T-helper 1 cell treated with Interleukin-12 subunit alpha and Interleukin-12 subunit beta and Interleukin-4 antibody, amounts not matched to agents 30 μg/mL and 1 μg/mL, for 36 hours (primary cell): ENCODE measurements at regions not wholly inside any gene's neighbourhood (a gene's known extent, or its start where the extent isn't known, plus 50 kb on each side); places are given as distances from the start of the nearest gene placed in this dataset.

ENCODE experiments used
- H3K27ac Mint-ChIP-seq: one replicate; pipeline ENCODE4 v1.8.0; 2021; ENCODE audit warnings: mild to moderate bottlenecking, mixed read lengths
- H3K27me3 Mint-ChIP-seq: one replicate; pipeline ENCODE4 v1.8.0; 2021; ENCODE audit warnings: low read depth, mixed read lengths
- H3K36me3 Mint-ChIP-seq: one replicate; pipeline ENCODE4 v1.8.0; 2021; ENCODE audit warnings: low read depth, mixed read lengths
- H3K4me1 Mint-ChIP-seq: one replicate; pipeline ENCODE4 v1.8.0; 2021; ENCODE audit warnings: low read depth, mixed read lengths
- H3K4me3 Mint-ChIP-seq: one replicate; pipeline ENCODE4 v1.8.0; 2021; ENCODE audit warnings: mild to moderate bottlenecking, moderate library complexity, mixed read lengths
- H3K9me3 Mint-ChIP-seq: one replicate; pipeline ENCODE4 v1.8.0; 2021; ENCODE audit warnings: mixed read lengths

DNA sequence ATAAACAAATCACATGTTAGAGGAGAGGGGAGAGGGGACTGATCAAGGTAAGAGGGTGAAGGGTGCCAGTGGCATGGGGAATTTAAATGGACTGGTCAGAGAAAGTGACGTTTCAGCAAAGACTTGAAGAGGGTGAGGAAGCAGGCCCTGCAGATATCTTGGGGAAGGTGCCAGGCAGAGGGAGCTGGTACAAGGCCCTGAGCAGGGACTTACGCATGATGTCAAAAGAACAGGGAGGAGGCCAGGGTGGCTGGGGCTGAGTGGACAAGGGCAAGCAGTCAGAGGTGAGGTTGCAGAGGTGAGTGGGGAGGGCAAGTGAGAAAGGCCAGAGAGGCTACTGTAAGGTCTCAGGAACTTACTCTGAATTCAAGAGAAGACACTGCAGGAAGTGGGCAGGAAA, 53.3 kb upstream of the RMP24 start:
- peaks cover 6% of the 10 kb centered on the region for H3K27me3 Mint-ChIP-seq
- no peaks in the 10 kb centered on the region for H3K9me3 Mint-ChIP-seq
- no peaks in the 10 kb centered on the region for H3K36me3 Mint-ChIP-seq
- no peak overlapping the region for H3K27ac Mint-ChIP-seq
- H3K4me1 Mint-ChIP-seq: no peaks in the 10 kb centered on the region
- no peak overlapping the region for H3K4me3 Mint-ChIP-seq

DNA sequence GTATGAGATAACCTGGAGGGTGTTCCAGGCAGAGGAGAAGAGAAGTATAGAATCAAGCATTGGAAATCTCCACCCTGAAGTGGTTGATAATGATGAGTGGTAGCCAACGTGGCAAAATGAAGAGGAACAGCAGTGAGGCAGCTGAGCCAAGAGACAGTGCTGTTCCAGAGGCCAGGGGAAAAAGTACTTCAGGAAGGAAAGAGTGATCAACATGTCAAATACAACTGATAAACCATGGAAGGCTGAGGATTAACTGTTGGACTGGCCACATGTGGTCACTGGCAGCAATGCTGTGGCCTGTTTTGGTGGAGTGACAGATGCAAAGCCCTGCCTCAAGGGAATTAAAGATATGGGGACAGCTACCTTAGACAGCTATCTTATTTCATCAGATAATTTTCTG, 51.9 kb upstream of the RMP24 start:
- Mint-ChIP-seq H3K27me3 (peaks cover 8% of the 10 kb centered on the region), H3K4me1 (no peaks in the 10 kb centered on the region), H3K27ac (no peak overlapping the region)

More for the DNA sequence above, 51.9 kb upstream of the RMP24 start:
- no peaks in the 10 kb centered on the region for H3K9me3 Mint-ChIP-seq
- no peak overlapping the region for H3K4me3 Mint-ChIP-seq
- no peaks in the 10 kb centered on the region for H3K36me3 Mint-ChIP-seq
